Hepatocyte (in vitro differentiated cells): ENCODE measurements at regions not wholly inside any gene's neighbourhood (a gene's known extent, or its start where the extent isn't known, plus 50 kb on each side); places are given as distances from the start of the nearest gene placed in this dataset.

Experiments used
- DNase-seq: peaks from one replicate; pipeline ENCODE4 v3.0.0-alpha.2; 2016; ENCODE audit warnings: low spot score
- H2AFZ ChIP-seq: fragments of 200-600 bp; sonication (generic); 2 replicates; pipeline ENCODE4 v1.6.0; 2016; ENCODE audit warnings: antibody characterized with exemption, mild to moderate bottlenecking
- H3K27ac ChIP-seq: fragments of 200-600 bp; sonication (generic); 2 replicates; pipeline ENCODE4 v1.5.1; 2016; ENCODE audit warnings: mild to moderate bottlenecking
- H3K27me3 ChIP-seq: fragments of 200-600 bp; sonication (generic); 2 replicates; pipeline ENCODE4 v1.6.1; 2016
- H3K36me3 ChIP-seq: fragments of 200-600 bp; sonication (generic); replicated peaks from 2 replicates; pipeline ENCODE4 v1.5.1; 2016; ENCODE audit warnings: low read depth; ENCODE audit not compliant: insufficient read depth
- H3K4me1 ChIP-seq: fragments of 200-600 bp; sonication (generic); 2 replicates; pipeline ENCODE4 v1.5.1; 2016; ENCODE audit warnings: mild to moderate bottlenecking, moderate library complexity; ENCODE audit not compliant: insufficient read depth
- H3K4me2 ChIP-seq: fragments of 200-600 bp; sonication (generic); 2 replicates; pipeline ENCODE4 v1.6.0; 2016
- H3K4me3 ChIP-seq: fragments of 200-600 bp; sonication (generic); 2 replicates; pipeline ENCODE4 v1.5.1; 2016; ENCODE audit warnings: mild to moderate bottlenecking
- H3K79me2 ChIP-seq: fragments of 200-600 bp; sonication (generic); 2 replicates; pipeline ENCODE4 v1.6.0; 2017; ENCODE audit warnings: mild to moderate bottlenecking
- H3K9me2 ChIP-seq: fragments of 200-600 bp; sonication (generic); replicated peaks from 2 replicates; pipeline ENCODE4 v1.6.0; 2017; ENCODE audit warnings: mild to moderate bottlenecking; ENCODE audit not compliant: insufficient read depth
- H3K9me3 ChIP-seq: fragments of 200-600 bp; sonication (generic); 2 replicates; pipeline ENCODE4 v1.5.1; 2016; ENCODE audit warnings: low read depth, mild to moderate bottlenecking
- H4K20me1 ChIP-seq: fragments of 200-600 bp; sonication (generic); 2 replicates; pipeline ENCODE4 v1.6.0; 2016; ENCODE audit warnings: mild to moderate bottlenecking; ENCODE audit not compliant: insufficient read depth, poor library complexity, severe bottlenecking
- CTCF ChIP-seq: fragments of 200-600 bp; sonication (generic); IDR thresholded peaks from 2 replicates; pipeline ENCODE4 v1.5.1; 2016; ENCODE audit warnings: antibody characterized with exemption, mild to moderate bottlenecking; ENCODE audit not compliant: poor library complexity
- EZH2 ChIP-seq: fragments of 200-600 bp; sonication (generic); IDR thresholded peaks from 2 replicates; pipeline ENCODE4 v1.6.1; 2016; ENCODE audit warnings: antibody characterized with exemption, mild to moderate bottlenecking, borderline replicate concordance
- EZH2phosphoT487 ChIP-seq: fragments of 200-600 bp; sonication (generic); IDR thresholded peaks from one replicate; pipeline ENCODE4 v1.6.1; 2018; ENCODE audit warnings: antibody characterized with exemption, mild to moderate bottlenecking, low read depth, moderate library complexity; ENCODE audit not compliant: unreplicated experiment, severe bottlenecking
- WGBS: methylation state at CpG from one replicate; pipeline ENCODE4 v1.1.6; 2016; ENCODE audit warnings: low lambda C conversion rate; ENCODE audit errors: missing lambda C conversion rate; 5-methylcytosine and 5-hydroxymethylcytosine counted together

- no peaks in the 10 kb centered on the region for H3K9me2 ChIP-seq
- no peak overlapping the region for H3K4me2 ChIP-seq
- no peak for DNase-seq
- H3K79me2 ChIP-seq: no peaks in the 10 kb centered on the region
- no peak overlapping the region for H3K27ac ChIP-seq
- H4K20me1 ChIP-seq: no peaks in the 10 kb centered on the region
- H2AFZ ChIP-seq: no peak overlapping the region
- H3K36me3 ChIP-seq: no peaks in the 10 kb centered on the region
- TF ChIP-seq EZH2phosphoT487 (no peak), CTCF (no peak), EZH2 (no peak)
- H3K27me3 ChIP-seq: no peaks in the 10 kb centered on the region
- no peak overlapping the region for H3K4me3 ChIP-seq
- H3K9me3 ChIP-seq: no peaks in the 10 kb centered on the region
- no peaks in the 10 kb centered on the region for H3K4me1 ChIP-seq
Observed at GRCh38 chr9:25948182-25948581, 269.9 kb upstream of the TUSC1 start.

GRCh38 chr9:25939126-25939525, 260.9 kb upstream of the TUSC1 start:
- WGBS: 92% methylated on average over 1 of the region's 1 CpG
- TF ChIP-seq CTCF (no peak), EZH2 (no peak), EZH2phosphoT487 (no peak)
- H3K36me3 ChIP-seq: no peaks in the 10 kb centered on the region

GRCh38 chr9:25936031-25936430, 257.8 kb upstream of the TUSC1 start:
- H3K4me2 ChIP-seq: no peak overlapping the region

More at GRCh38 chr9:25939126-25939525, 260.9 kb upstream of the TUSC1 start:
- Histone ChIP-seq H3K9me2 (no peaks in the 10 kb centered on the region), H3K4me3 (no peak overlapping the region), H3K27ac (no peak overlapping the region), H3K4me2 (no peak overlapping the region), H4K20me1 (no peaks in the 10 kb centered on the region), H3K9me3 (no peaks in the 10 kb centered on the region), H2AFZ (no peak overlapping the region), H3K27me3 (no peaks in the 10 kb centered on the region), H3K79me2 (no peaks in the 10 kb centered on the region), H3K4me1 (no peaks in the 10 kb centered on the region)
- DNase-seq: no peak

More at GRCh38 chr9:25936031-25936430, 257.8 kb upstream of the TUSC1 start:
- Histone ChIP-seq H3K9me3 (no peaks in the 10 kb centered on the region), H3K9me2 (no peaks in the 10 kb centered on the region), H3K27ac (no peak overlapping the region), H3K4me1 (no peaks in the 10 kb centered on the region), H2AFZ (no peak overlapping the region), H3K79me2 (no peaks in the 10 kb centered on the region), H3K27me3 (no peaks in the 10 kb centered on the region), H3K36me3 (no peaks in the 10 kb centered on the region), H3K4me3 (no peak overlapping the region), H4K20me1 (no peaks in the 10 kb centered on the region)
- 75% methylated on average over 1 of the region's 1 CpG for WGBS
- no peak for DNase-seq
- TF ChIP-seq EZH2: no peak
- no peak for TF ChIP-seq CTCF
- TF ChIP-seq EZH2phosphoT487: no peak
